NCI-H446 (cell line): ENCODE measurements at regions not wholly inside any gene's neighbourhood (a gene's known extent, or its start where the extent isn't known, plus 50 kb on each side); places are given as distances from the start of the nearest gene placed in this dataset.
"Not testable (repeated sequence)": the region's sequence is repeated elsewhere in the genome, so short reads cannot be mapped to it uniquely, and the experiment has no call there.

Experiments
- DNase-seq, 2 experiments: peaks; one replicate each; lab custom pipeline; 2025; lab: John Stamatoyannopoulos, UW

- no peak for DNase-seq
These were observed 322.2 kb downstream of the FGFR2 start for GRCh38 chr10:121276046-121276445.

GRCh38 chr10:121276822-121277221 lies 321.4 kb downstream of the FGFR2 start:
- no peak for DNase-seq

- not testable (repeated sequence) for DNase-seq
These were observed 319.9 kb downstream of the FGFR2 start for GRCh38 chr10:121278386-121278785.

GRCh38 chr10:121281576-121281975 lies 316.7 kb downstream of the FGFR2 start:
- no peak for DNase-seq

- no peak for DNase-seq
These were observed 316.0 kb downstream of the FGFR2 start for GRCh38 chr10:121282264-121282663.

GRCh38 chr10:121282797-121283515 lies 315.3 kb downstream of the FGFR2 start:
- no peak for DNase-seq

- DNase-seq = peak; percentile 21 to 42
These were observed 313.3 kb downstream of the FGFR2 start for GRCh38 chr10:121284936-121285335.

GRCh38 chr10:121285406-121286196 lies 312.6 kb downstream of the FGFR2 start:
- DNase-seq = no peak

GRCh38 chr10:121288011-121288410 lies 310.2 kb downstream of the FGFR2 start:
- DNase-seq = no peak

GRCh38 chr10:121288864-121289661 lies 309.2 kb downstream of the FGFR2 start:
- peak in 1 of 2 experiments; percentile 54 for DNase-seq

GRCh38 chr10:121289800-121290199 lies 308.4 kb downstream of the FGFR2 start:
- no peak for DNase-seq

GRCh38 chr10:121290674-121291073 lies 307.6 kb downstream of the FGFR2 start:
- DNase-seq = no peak

GRCh38 chr10:121291376-121291775 lies 306.9 kb downstream of the FGFR2 start:
- DNase-seq = no peak

GRCh38 chr10:121291823-121292222 lies 306.4 kb downstream of the FGFR2 start:
- no peak for DNase-seq

- DNase-seq = no peak
These were observed 305.9 kb downstream of the FGFR2 start for GRCh38 chr10:121292321-121292720.

GRCh38 chr10:121293110-121293509 lies 305.1 kb downstream of the FGFR2 start:
- DNase-seq = no peak

GRCh38 chr10:121294630-121295029 lies 303.6 kb downstream of the FGFR2 start:
- DNase-seq = no peak

GRCh38 chr10:121296378-121296777 lies 301.9 kb downstream of the FGFR2 start:
- DNase-seq = no peak

- peak; percentile 78 to 87 for DNase-seq
These were observed 301.2 kb downstream of the FGFR2 start for GRCh38 chr10:121296881-121297585.

GRCh38 chr10:121300723-121301122 lies 297.5 kb downstream of the FGFR2 start:
- DNase-seq = no peak

GRCh38 chr10:121302541-121303180 lies 295.6 kb downstream of the FGFR2 start:
- no peak for DNase-seq
